CD4-positive, alpha-beta T cell (primary cell): ENCODE measurements at regions not wholly inside any gene's neighbourhood (a gene's known extent, or its start where the extent isn't known, plus 50 kb on each side); places are given as distances from the start of the nearest gene placed in this dataset.

Experiments
- ATAC-seq: fragments of 200-7000 bp; cut with Tn5 transposase; one replicate; pipeline ENCODE4 v1.10.0; 2022; ENCODE audit warnings: mild to moderate bottlenecking; ENCODE audit not compliant: poor library complexity
- CTCF ChIA-PET: fragments of 350-600 bp; sonication (Branson Sonifier 250); formaldehyde crosslinking; loops from one replicate; lab custom pipeline; 2021; ENCODE audit warnings: antibody characterized with exemption, inconsistent platforms; lab: Charles Lee
- POLR2A ChIA-PET: fragments of 350-600 bp; sonication (Branson Sonifier 250); formaldehyde crosslinking; loops from one replicate; lab custom pipeline; 2021; ENCODE audit warnings: antibody characterized with exemption, inconsistent platforms; lab: Charles Lee
- DNase-seq, 14 experiments: peaks; one replicate each; pipeline ENCODE4 v3.0.0-alpha.2; 2013 to 2020; ENCODE audit warnings: mixed read lengths in 2 of 14
- H3K27ac ChIP-seq, 2 donors: one replicate each; pipeline versions ENCODE4 v1.5.1 to v1.7.0; 2013; ENCODE audit warnings: low read length in 2 of 2, low read depth in 1 of 2, mild to moderate bottlenecking in 1 of 2
- H3K27me3 ChIP-seq, 2 experiments: 1 replicate in 1 of 2; 2 replicates in 1 of 2; pipeline versions ENCODE4 v1.6.1 to v1.7.0; 2013; ENCODE audit warnings: low read length in 2 of 2, control low read depth in 1 of 2, mild to moderate bottlenecking in 1 of 2, moderate library complexity in 1 of 2; ENCODE audit not compliant: insufficient read depth in 2 of 2, control insufficient read depth in 1 of 2
- H3K36me3 ChIP-seq: one replicate; pipeline ENCODE4 v1.6.1; 2013; ENCODE audit warnings: low read length, control low read depth; ENCODE audit not compliant: insufficient read depth
- H3K4me1 ChIP-seq: one replicate; pipeline ENCODE4 v1.6.1; 2013; ENCODE audit warnings: low read length, control low read depth; ENCODE audit not compliant: insufficient read depth
- H3K4me3 ChIP-seq: one replicate; pipeline ENCODE4 v1.5.1; 2013; ENCODE audit warnings: mild to moderate bottlenecking, low read length, moderate library complexity
- H3K9me3 ChIP-seq, 2 experiments: 1 replicate in 1 of 2; 2 replicates in 1 of 2; pipeline versions ENCODE4 v1.6.1 to v1.7.0; 2013; ENCODE audit warnings: low read length in 2 of 2, mild to moderate bottlenecking in 2 of 2, control low read depth in 1 of 2, moderate library complexity in 1 of 2; ENCODE audit not compliant: control insufficient read depth in 1 of 2, insufficient read depth in 1 of 2
- H3K27ac Mint-ChIP-seq: one replicate; pipeline ENCODE4 v1.8.0; 2020; ENCODE audit warnings: mixed read lengths
- H3K27me3 Mint-ChIP-seq: one replicate; pipeline ENCODE4 v1.8.0; 2021; ENCODE audit warnings: mixed read lengths
- H3K36me3 Mint-ChIP-seq: one replicate; pipeline ENCODE4 v1.8.0; 2021; ENCODE audit warnings: low read depth, mixed read lengths
- H3K4me1 Mint-ChIP-seq: one replicate; pipeline ENCODE4 v1.8.0; 2021; ENCODE audit warnings: low read depth, mixed read lengths
- H3K4me3 Mint-ChIP-seq: one replicate; pipeline ENCODE4 v1.8.0; 2020; ENCODE audit warnings: mild to moderate bottlenecking, mixed read lengths
- H3K9me3 Mint-ChIP-seq: one replicate; pipeline ENCODE4 v1.8.0; 2020; ENCODE audit warnings: mixed read lengths
- CTCF ChIP-seq: fragments of 200-600 bp; IDR thresholded peaks from one replicate; pipeline ENCODE4 v1.8.0; 2022; ENCODE audit warnings: antibody characterized with exemption, mild to moderate bottlenecking
- intact Hi-C, 2 experiments: fragments of 100-400 bp; cut with DNase I in 1 of 2; cut with micrococcal nuclease in 1 of 2; formaldehyde crosslinking; loops; one replicate each; pipeline versions ENCODE4 v1.15.1 to v1.9.0; 2023 to 2025; cut with DNase I, micrococcal nuclease

GRCh38 chr12:67414011-67414715 is 145.0 kb downstream of the CAND1 start:
- H3K27ac Mint-ChIP-seq, result no peak overlapping the region

GRCh38 chr12:67415473-67415872 is 146.3 kb downstream of the CAND1 start:
- Histone ChIP-seq H3K27ac (no peak overlapping the region), H3K36me3 (no peaks in the 10 kb centered on the region), H3K27me3 (no peaks in the 10 kb centered on the region), H3K9me3 (no peaks in the 10 kb centered on the region), H3K4me1 (no peaks in the 10 kb centered on the region), H3K4me3 (no peak overlapping the region)
- no peak for TF ChIP-seq CTCF
- ATAC-seq (no peak), DNase-seq (no peak)
- peaks cover 5% of the 10 kb centered on the region for H3K9me3 Mint-ChIP-seq
- H3K27ac Mint-ChIP-seq, result no peak overlapping the region
- CTCF ChIA-PET, result no interaction called here
- POLR2A ChIA-PET, result no interaction called here
- no peaks in the 10 kb centered on the region for H3K36me3 Mint-ChIP-seq
- no peaks in the 10 kb centered on the region for H3K4me1 Mint-ChIP-seq
- no peaks in the 10 kb centered on the region for H3K27me3 Mint-ChIP-seq
- no peak overlapping the region for H3K4me3 Mint-ChIP-seq
- intact Hi-C loops, result no loop called here

More at GRCh38 chr12:67414011-67414715, 145.0 kb downstream of the CAND1 start:
- no peak for DNase-seq
- ATAC-seq, result no peak
- H3K27me3 ChIP-seq, result no peaks in the 10 kb centered on the region
- H3K4me1 ChIP-seq, result no peaks in the 10 kb centered on the region
- ChIA-PET POLR2A (interaction anchor here (0.8 kb wide), 1 partner anchor 9 kb away, joined by 3 read pairs; no protein-coding TSS in a partner anchor), CTCF (no interaction called here)
- Mint-ChIP-seq H3K36me3 (no peaks in the 10 kb centered on the region), H3K4me1 (no peaks in the 10 kb centered on the region), H3K27me3 (no peaks in the 10 kb centered on the region), H3K9me3 (peaks cover 5% of the 10 kb centered on the region), H3K4me3 (no peak overlapping the region)
- no peak overlapping the region for H3K4me3 ChIP-seq
- H3K36me3 ChIP-seq, result no peaks in the 10 kb centered on the region
- H3K9me3 ChIP-seq, result no peaks in the 10 kb centered on the region
- H3K27ac ChIP-seq, result no peak overlapping the region
- TF ChIP-seq CTCF, result no peak
- intact Hi-C loops, result no loop called here

DNA sequence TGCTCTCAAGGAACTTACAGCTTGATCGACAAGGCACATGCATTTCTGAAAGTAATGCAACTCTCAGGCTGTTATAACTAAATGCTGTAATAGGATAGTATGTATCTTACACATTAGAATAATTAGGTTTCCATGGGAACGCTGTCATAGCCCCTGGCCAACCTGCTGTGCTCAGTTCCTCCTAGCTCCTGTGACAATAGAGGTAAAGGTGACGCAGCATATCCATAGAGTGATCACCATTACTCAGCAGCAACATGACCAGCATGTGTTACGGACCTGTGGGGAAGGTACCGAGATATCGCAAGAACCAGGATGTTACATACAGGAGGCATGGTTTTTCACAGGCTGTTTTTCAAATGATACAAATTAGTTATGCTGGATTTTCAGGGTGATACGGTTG is 150.7 kb downstream of the CAND1 start:
- H3K4me3 Mint-ChIP-seq, result no peak overlapping the region
- DNase-seq, result no peak

More for the DNA sequence above, 150.7 kb downstream of the CAND1 start:
- Histone ChIP-seq H3K4me3 (no peak overlapping the region), H3K27me3 (no peaks in the 10 kb centered on the region), H3K9me3 (no peaks in the 10 kb centered on the region), H3K4me1 (no peaks in the 10 kb centered on the region), H3K36me3 (no peaks in the 10 kb centered on the region), H3K27ac (no peak overlapping the region)
- Mint-ChIP-seq H3K27ac (no peak overlapping the region), H3K4me1 (no peaks in the 10 kb centered on the region), H3K27me3 (no peaks in the 10 kb centered on the region), H3K9me3 (no peaks in the 10 kb centered on the region), H3K36me3 (no peaks in the 10 kb centered on the region)
- no peak for TF ChIP-seq CTCF
- ATAC-seq, result no peak
- intact Hi-C loops, result no loop called here
- ChIA-PET POLR2A (no interaction called here), CTCF (no interaction called here)
